ENCODE measurements at regions not wholly inside any gene's neighbourhood (a gene's known extent, or its start where the extent isn't known, plus 50 kb on each side); places are given as distances from the start of the nearest gene placed in this dataset.

GRCh38 chr16:6970171-6970857, 362.3 kb upstream of the RBFOX1 start:
- no peak for TF ChIP-seq CTCF (conservative IDR thresholded peaks at IDR 0.05; ENCODE audit: low read depth, low read length)
- DNase-seq (ENCODE audit: low read depth): no peak
- H3K4me3 ChIP-seq (ENCODE audit: low read depth, low read length): no peak overlapping the region

GRCh38 chr16:6969594-6969993, 363.1 kb upstream of the RBFOX1 start:
- H3K4me3 ChIP-seq (ENCODE audit: low read depth, low read length): no peak overlapping the region
- DNase-seq (ENCODE audit: low read depth): no peak
- TF ChIP-seq CTCF (conservative IDR thresholded peaks at IDR 0.05; ENCODE audit: low read depth, low read length): no peak

GRCh38 chr16:6967796-6968320, 364.8 kb upstream of the RBFOX1 start:
- no peak for DNase-seq (ENCODE audit: low read depth)
- no peak overlapping the region for H3K4me3 ChIP-seq (ENCODE audit: low read depth, low read length)
- TF ChIP-seq CTCF (conservative IDR thresholded peaks at IDR 0.05; ENCODE audit: low read depth, low read length): no peak

GRCh38 chr16:6966925-6967324, 365.7 kb upstream of the RBFOX1 start:
- H3K4me3 ChIP-seq (ENCODE audit: low read depth, low read length): no peak overlapping the region
- no peak for TF ChIP-seq CTCF (conservative IDR thresholded peaks at IDR 0.05; ENCODE audit: low read depth, low read length)
- DNase-seq (ENCODE audit: low read depth): no peak

GRCh38 chr16:6964679-6965078, 368.0 kb upstream of the RBFOX1 start:
- no peak for TF ChIP-seq CTCF (conservative IDR thresholded peaks at IDR 0.05; ENCODE audit: low read depth, low read length)
- DNase-seq (ENCODE audit: low read depth): no peak
- no peak overlapping the region for H3K4me3 ChIP-seq (ENCODE audit: low read depth, low read length)

GRCh38 chr16:6961704-6962103, 370.9 kb upstream of the RBFOX1 start:
- no peak for TF ChIP-seq CTCF (conservative IDR thresholded peaks at IDR 0.05; ENCODE audit: low read depth, low read length)
- no peak overlapping the region for H3K4me3 ChIP-seq (ENCODE audit: low read depth, low read length)
- no peak for DNase-seq (ENCODE audit: low read depth)

GRCh38 chr16:6958184-6958583, 374.5 kb upstream of the RBFOX1 start:
- TF ChIP-seq CTCF (conservative IDR thresholded peaks at IDR 0.05; ENCODE audit: low read depth, low read length): no peak
- no peak for DNase-seq (ENCODE audit: low read depth)
- H3K4me3 ChIP-seq (ENCODE audit: low read depth, low read length): no peak overlapping the region
